ENCODE measurements at regions not wholly inside any gene's neighbourhood (a gene's known extent, or its start where the extent isn't known, plus 50 kb on each side); places are given as distances from the start of the nearest gene placed in this dataset.

- DNase-seq (ENCODE audit: low spot score) (no peak), ATAC-seq (no peak)
- Mint-ChIP-seq H3K4me3 (no peak overlapping the region), H3K4me1 (ENCODE audit: low read depth in 2 of 2) (no peaks in the 10 kb centered on the region), H3K27ac (no peak overlapping the region), H3K9me3 (peaks cover 25% of the 10 kb centered on the region), H3K36me3 (peaks cover 16% of the 10 kb centered on the region), H3K27me3 (no peaks in the 10 kb centered on the region)
Measured at GRCh38 chr13:104206450-104207044, 1140.3 kb upstream of the SLC10A2 start.

GRCh38 chr13:104204177-104204576 is 1138.0 kb upstream of the SLC10A2 start:
- H3K4me1 Mint-ChIP-seq (ENCODE audit: low read depth in 2 of 2): no peaks in the 10 kb centered on the region
- peaks cover 25% of the 10 kb centered on the region for H3K9me3 Mint-ChIP-seq
- ATAC-seq (no peak), DNase-seq (ENCODE audit: low spot score) (no peak)
- H3K27ac Mint-ChIP-seq: no peak overlapping the region
- H3K27me3 Mint-ChIP-seq: no peaks in the 10 kb centered on the region
- H3K36me3 Mint-ChIP-seq: peaks cover 16% of the 10 kb centered on the region
- no peak overlapping the region for H3K4me3 Mint-ChIP-seq

GRCh38 chr13:104198801-104199200 is 1132.6 kb upstream of the SLC10A2 start:
- peaks cover 16% of the 10 kb centered on the region for H3K9me3 Mint-ChIP-seq
- H3K4me3 Mint-ChIP-seq: no peak overlapping the region
- DNase-seq (ENCODE audit: low spot score): no peak
- no peaks in the 10 kb centered on the region for H3K4me1 Mint-ChIP-seq (ENCODE audit: low read depth in 2 of 2)
- no peaks in the 10 kb centered on the region for H3K36me3 Mint-ChIP-seq
- no peak overlapping the region for H3K27ac Mint-ChIP-seq
- ATAC-seq: no peak
- H3K27me3 Mint-ChIP-seq: no peaks in the 10 kb centered on the region

GRCh38 chr13:104196611-104197010 is 1130.4 kb upstream of the SLC10A2 start:
- DNase-seq (ENCODE audit: low spot score) (no peak), ATAC-seq (no peak)
- Mint-ChIP-seq H3K36me3 (no peaks in the 10 kb centered on the region), H3K4me3 (no peak overlapping the region), H3K9me3 (peaks cover 13% of the 10 kb centered on the region), H3K27ac (no peak overlapping the region), H3K4me1 (ENCODE audit: low read depth in 2 of 2) (no peaks in the 10 kb centered on the region), H3K27me3 (no peaks in the 10 kb centered on the region)

DNA sequence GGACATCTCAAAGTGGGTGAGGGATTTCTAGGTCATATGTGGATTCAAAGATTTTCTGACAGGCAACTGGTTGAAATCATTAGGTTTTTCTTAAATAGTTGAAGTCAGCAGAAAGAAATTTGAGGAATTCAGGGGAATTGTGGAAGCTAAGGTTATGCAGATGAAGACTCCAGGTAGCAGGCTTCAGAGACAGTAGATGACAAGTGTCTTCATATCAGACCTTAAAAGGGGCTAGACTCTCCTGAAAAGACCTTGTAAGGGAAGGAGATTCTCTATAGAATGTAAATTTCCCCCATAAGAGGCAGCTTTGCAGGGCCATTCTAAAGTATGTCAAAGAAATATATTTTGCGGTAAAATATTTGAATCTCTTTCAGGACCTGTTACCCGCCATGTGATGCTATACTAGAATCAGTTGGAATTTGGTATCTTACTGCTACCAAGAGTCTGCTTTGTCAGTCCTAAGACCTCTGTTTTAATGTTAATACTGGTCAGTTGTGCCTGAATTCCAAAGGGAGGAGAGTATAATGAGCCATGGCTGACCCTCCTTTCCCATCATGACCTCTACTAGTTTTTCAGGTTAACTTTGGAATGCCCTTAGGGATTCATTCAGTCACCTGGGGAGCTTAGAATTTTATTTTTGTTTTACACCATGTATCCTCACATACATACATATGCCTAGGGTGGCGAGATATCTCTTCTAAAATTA is 1115.5 kb upstream of the SLC10A2 start:
- H3K27me3 Mint-ChIP-seq: no peaks in the 10 kb centered on the region
- H3K4me3 Mint-ChIP-seq: no peak overlapping the region
- DNase-seq (ENCODE audit: low spot score): no peak
- H3K9me3 Mint-ChIP-seq: peaks cover 15% of the 10 kb centered on the region
- no peak overlapping the region for H3K27ac Mint-ChIP-seq
- H3K36me3 Mint-ChIP-seq: peaks cover 4% of the 10 kb centered on the region
- no peaks in the 10 kb centered on the region for H3K4me1 Mint-ChIP-seq (ENCODE audit: low read depth in 2 of 2)
- ATAC-seq: no peak

GRCh38 chr13:104170980-104171555 is 1104.9 kb upstream of the SLC10A2 start:
- Mint-ChIP-seq H3K4me1 (ENCODE audit: low read depth in 2 of 2) (no peaks in the 10 kb centered on the region), H3K27me3 (no peaks in the 10 kb centered on the region), H3K36me3 (peaks cover 5% of the 10 kb centered on the region), H3K9me3 (peaks cover 10% of the 10 kb centered on the region), H3K27ac (no peak overlapping the region), H3K4me3 (no peak overlapping the region)
- DNase-seq (ENCODE audit: low spot score) (no peak), ATAC-seq (no peak)

DNA sequence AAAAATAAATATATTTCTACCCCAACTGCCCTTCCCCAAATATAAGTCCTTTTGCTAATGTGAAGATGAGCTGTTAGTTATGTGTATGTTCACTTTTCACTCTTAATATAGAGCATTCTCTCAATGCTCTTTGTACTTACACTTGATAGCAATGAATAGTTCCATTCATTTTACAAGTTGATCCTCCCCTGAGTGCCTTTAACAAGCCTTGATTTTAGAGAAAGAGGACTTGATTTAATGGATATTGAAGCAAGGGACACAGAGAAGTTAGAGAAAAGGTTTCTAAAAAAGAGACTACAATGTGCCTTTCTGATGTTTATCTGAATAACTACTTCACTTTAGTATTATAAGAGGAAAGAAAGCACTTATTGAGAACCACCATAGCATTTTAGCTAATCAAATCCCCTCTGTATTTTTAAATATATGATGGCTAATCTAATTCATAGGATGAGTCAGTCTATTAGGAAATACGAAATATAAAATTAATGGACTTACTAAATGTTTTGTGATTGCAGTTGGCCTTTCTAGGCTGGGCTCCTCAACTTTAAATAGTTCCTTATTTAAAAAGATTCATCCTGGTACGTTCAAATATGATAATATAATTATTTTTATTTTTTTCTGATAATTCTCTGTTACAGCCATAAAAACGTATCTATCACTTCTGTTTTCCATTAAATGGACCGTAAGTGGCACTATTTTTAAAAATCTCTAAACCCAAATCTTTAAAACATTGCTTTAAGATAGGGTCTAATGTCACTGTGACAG is 1097.8 kb upstream of the SLC10A2 start:
- Mint-ChIP-seq H3K27ac (no peak overlapping the region), H3K27me3 (no peaks in the 10 kb centered on the region), H3K36me3 (no peaks in the 10 kb centered on the region), H3K4me3 (no peak overlapping the region), H3K4me1 (ENCODE audit: low read depth in 2 of 2) (no peaks in the 10 kb centered on the region), H3K9me3 (peaks cover 13% of the 10 kb centered on the region)
- ATAC-seq (no peak), DNase-seq (ENCODE audit: low spot score) (no peak)

GRCh38 chr13:104160536-104160935 is 1094.3 kb upstream of the SLC10A2 start:
- Mint-ChIP-seq H3K9me3 (peaks cover 19% of the 10 kb centered on the region), H3K36me3 (no peaks in the 10 kb centered on the region), H3K27me3 (no peaks in the 10 kb centered on the region), H3K27ac (no peak overlapping the region), H3K4me1 (ENCODE audit: low read depth in 2 of 2) (no peaks in the 10 kb centered on the region), H3K4me3 (no peak overlapping the region)
- DNase-seq (ENCODE audit: low spot score) (no peak), ATAC-seq (no peak)

GRCh38 chr13:104143760-104144416 is 1077.7 kb upstream of the SLC10A2 start:
- DNase-seq (ENCODE audit: low spot score): no peak
- Mint-ChIP-seq H3K27me3 (no peaks in the 10 kb centered on the region), H3K36me3 (no peaks in the 10 kb centered on the region), H3K4me1 (ENCODE audit: low read depth in 2 of 2) (no peaks in the 10 kb centered on the region), H3K9me3 (peaks cover 5% of the 10 kb centered on the region), H3K27ac (no peak overlapping the region), H3K4me3 (no peak overlapping the region)
- ATAC-seq: no peak

DNA sequence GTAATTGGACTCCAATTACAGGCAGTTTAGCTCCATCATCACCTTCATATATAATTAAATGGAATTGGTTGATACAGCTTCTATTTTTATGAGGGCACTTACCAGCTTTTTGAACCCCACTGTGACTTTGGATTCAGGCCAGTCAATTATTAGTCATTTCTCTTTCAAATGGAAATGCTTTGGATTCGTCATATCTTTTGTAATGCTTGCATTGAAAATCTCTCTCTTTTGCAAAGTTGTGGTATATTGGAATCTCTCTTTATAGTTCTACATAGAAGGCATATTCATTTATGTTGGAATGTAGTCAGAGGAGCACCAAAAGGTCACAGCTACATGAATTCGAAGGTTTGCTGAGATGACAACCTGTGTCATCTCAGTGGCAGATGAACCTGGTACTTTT is 1074.3 kb upstream of the SLC10A2 start:
- H3K27ac Mint-ChIP-seq: no peak overlapping the region
- ATAC-seq (no peak), DNase-seq (ENCODE audit: low spot score) (no peak)
- peaks cover 6% of the 10 kb centered on the region for H3K9me3 Mint-ChIP-seq
- no peaks in the 10 kb centered on the region for H3K4me1 Mint-ChIP-seq (ENCODE audit: low read depth in 2 of 2)
- no peaks in the 10 kb centered on the region for H3K27me3 Mint-ChIP-seq
- H3K36me3 Mint-ChIP-seq: no peaks in the 10 kb centered on the region
- H3K4me3 Mint-ChIP-seq: no peak overlapping the region

- no peak for DNase-seq (ENCODE audit: low spot score)
- H3K27me3 Mint-ChIP-seq: no peaks in the 10 kb centered on the region
- H3K27ac Mint-ChIP-seq: no peak overlapping the region
- no peaks in the 10 kb centered on the region for H3K4me1 Mint-ChIP-seq (ENCODE audit: low read depth in 2 of 2)
- no peak for ATAC-seq
- H3K4me3 Mint-ChIP-seq: no peak overlapping the region
- H3K9me3 Mint-ChIP-seq: peaks cover 11% of the 10 kb centered on the region
- no peaks in the 10 kb centered on the region for H3K36me3 Mint-ChIP-seq
Measured at GRCh38 chr13:104137416-104137815, 1071.2 kb upstream of the SLC10A2 start.

GRCh38 chr13:104132849-104133248 is 1066.6 kb upstream of the SLC10A2 start:
- Mint-ChIP-seq H3K9me3 (peaks cover 10% of the 10 kb centered on the region), H3K36me3 (no peaks in the 10 kb centered on the region), H3K4me1 (ENCODE audit: low read depth in 2 of 2) (no peaks in the 10 kb centered on the region), H3K27ac (no peak overlapping the region), H3K4me3 (no peak overlapping the region), H3K27me3 (no peaks in the 10 kb centered on the region)
- no peak for DNase-seq (ENCODE audit: low spot score)
- no peak for ATAC-seq

GRCh38 chr13:104114101-104114500 is 1047.9 kb upstream of the SLC10A2 start:
- H3K4me1 Mint-ChIP-seq (ENCODE audit: low read depth in 2 of 2): no peaks in the 10 kb centered on the region
- no peak for ATAC-seq
- H3K9me3 Mint-ChIP-seq: peaks cover 11% of the 10 kb centered on the region
- no peak for DNase-seq (ENCODE audit: low spot score)
- no peaks in the 10 kb centered on the region for H3K27me3 Mint-ChIP-seq
- no peaks in the 10 kb centered on the region for H3K36me3 Mint-ChIP-seq
- H3K4me3 Mint-ChIP-seq: no peak overlapping the region
- no peak overlapping the region for H3K27ac Mint-ChIP-seq

DNA sequence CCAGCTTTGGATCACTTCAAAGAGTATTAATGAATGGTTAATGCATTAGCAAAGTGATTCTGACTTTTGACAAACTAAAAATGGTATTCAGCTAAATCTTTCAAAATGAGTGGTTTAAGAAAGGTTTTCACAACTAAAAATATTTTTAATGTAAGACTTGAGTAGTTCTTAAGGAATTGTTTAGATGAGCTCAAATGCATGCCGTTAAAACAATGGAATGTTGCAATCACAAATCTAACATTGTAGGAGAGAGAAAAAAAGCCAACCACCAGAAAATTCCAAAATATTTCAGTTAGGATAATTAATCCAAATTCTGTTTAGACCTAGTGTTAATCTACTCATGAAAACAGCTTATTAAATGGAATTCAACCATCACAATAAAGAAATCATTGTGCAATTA is 1044.8 kb upstream of the SLC10A2 start:
- no peak for ATAC-seq
- H3K4me1 Mint-ChIP-seq (ENCODE audit: low read depth in 2 of 2): no peaks in the 10 kb centered on the region
- no peak overlapping the region for H3K4me3 Mint-ChIP-seq

More for the DNA sequence above, 1044.8 kb upstream of the SLC10A2 start:
- Mint-ChIP-seq H3K36me3 (peaks cover 4% of the 10 kb centered on the region), H3K27ac (no peak overlapping the region), H3K27me3 (no peaks in the 10 kb centered on the region), H3K9me3 (peaks cover 22% of the 10 kb centered on the region)
- DNase-seq (ENCODE audit: low spot score): no peak
